Gastrocnemius medialis (tissue), 4 donors: ENCODE measurements at regions not wholly inside any gene's neighbourhood (a gene's known extent, or its start where the extent isn't known, plus 50 kb on each side); places are given as distances from the start of the nearest gene placed in this dataset.

Experiments
- POLR2A ChIP-seq, 2 donors: fragments of 450-650 bp; IDR thresholded peaks; one replicate each; pipeline ENCODE4 v1.6.1; 2017; ENCODE audit warnings: antibody characterized with exemption in 2 of 2, mild to moderate bottlenecking in 2 of 2, moderate library complexity in 2 of 2
- TF ChIP-seq, protein P1 (sequence below), 5 experiments: fragments of 450-650 bp in 3 of 5; fragments of 200-600 bp in 2 of 5; sonication (generic) in 2 of 5; IDR thresholded peaks in 4 of 5; conservative IDR thresholded peaks in 1 of 5; 1 replicate in 4 of 5; 2 replicates in 1 of 5; pipeline ENCODE4 v1.5.1; 2016 to 2019; ENCODE audit warnings: antibody characterized with exemption in 5 of 5, mild to moderate bottlenecking in 3 of 5, moderate library complexity in 3 of 5

DNA sequence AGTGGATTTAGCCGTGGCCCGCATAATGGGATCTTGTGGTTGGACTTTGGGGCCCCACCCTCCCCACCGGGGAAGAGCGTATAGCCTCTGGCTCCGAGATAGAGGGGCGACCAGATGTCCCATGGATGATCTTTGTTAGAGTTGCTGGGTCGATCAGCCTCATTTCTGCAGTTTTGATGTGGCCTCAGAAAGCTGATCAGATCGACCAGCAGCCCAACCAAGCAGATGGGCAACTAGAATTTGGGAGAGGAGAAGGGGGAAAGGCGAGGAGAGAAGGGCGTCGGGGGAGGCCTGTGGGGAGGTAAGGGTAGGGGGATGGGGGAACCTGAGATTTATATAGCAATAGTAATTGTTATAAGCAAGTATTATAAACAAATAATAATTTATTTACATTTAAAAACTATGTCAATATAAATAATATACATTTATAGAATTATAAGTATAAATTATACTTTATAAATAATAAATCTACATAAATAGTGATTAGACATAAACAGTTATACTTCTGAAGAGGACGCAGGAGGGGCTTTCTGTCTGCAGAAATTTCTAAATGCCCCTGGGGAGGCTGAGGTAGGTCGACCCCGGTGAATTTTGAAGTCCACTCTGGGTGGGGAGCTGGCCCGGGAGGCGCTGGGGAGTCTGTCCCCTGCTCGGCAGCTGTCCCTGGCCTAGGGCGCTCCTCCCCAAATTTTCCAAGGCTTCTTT is 136.3 kb downstream of the KCNJ12 start:
- TF ChIP-seq, protein P1, sequence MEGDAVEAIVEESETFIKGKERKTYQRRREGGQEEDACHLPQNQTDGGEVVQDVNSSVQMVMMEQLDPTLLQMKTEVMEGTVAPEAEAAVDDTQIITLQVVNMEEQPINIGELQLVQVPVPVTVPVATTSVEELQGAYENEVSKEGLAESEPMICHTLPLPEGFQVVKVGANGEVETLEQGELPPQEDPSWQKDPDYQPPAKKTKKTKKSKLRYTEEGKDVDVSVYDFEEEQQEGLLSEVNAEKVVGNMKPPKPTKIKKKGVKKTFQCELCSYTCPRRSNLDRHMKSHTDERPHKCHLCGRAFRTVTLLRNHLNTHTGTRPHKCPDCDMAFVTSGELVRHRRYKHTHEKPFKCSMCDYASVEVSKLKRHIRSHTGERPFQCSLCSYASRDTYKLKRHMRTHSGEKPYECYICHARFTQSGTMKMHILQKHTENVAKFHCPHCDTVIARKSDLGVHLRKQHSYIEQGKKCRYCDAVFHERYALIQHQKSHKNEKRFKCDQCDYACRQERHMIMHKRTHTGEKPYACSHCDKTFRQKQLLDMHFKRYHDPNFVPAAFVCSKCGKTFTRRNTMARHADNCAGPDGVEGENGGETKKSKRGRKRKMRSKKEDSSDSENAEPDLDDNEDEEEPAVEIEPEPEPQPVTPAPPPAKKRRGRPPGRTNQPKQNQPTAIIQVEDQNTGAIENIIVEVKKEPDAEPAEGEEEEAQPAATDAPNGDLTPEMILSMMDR (IDR thresholded peaks at IDR 0.05 in 4 of 5, conservative IDR thresholded peaks at IDR 0.05 in 1 of 5), result no peak
- TF ChIP-seq POLR2A (IDR thresholded peaks at IDR 0.05), result no peak
